NCI-H774 (cell line): ENCODE measurements at regions not wholly inside any gene's neighbourhood (a gene's known extent, or its start where the extent isn't known, plus 50 kb on each side); places are given as distances from the start of the nearest gene placed in this dataset.

Source experiments
- DNase-seq: peaks from one replicate; lab custom pipeline; 2025; lab: John Stamatoyannopoulos, UW

- no peak for DNase-seq
These were observed 556.0 kb downstream of the BNC2 start for GRCh38 chr9:16314476-16314875.

- no peak for DNase-seq
These were observed 554.8 kb downstream of the BNC2 start for GRCh38 chr9:16315720-16316119.

- no peak for DNase-seq
These were observed 554.0 kb downstream of the BNC2 start for GRCh38 chr9:16316456-16316855.

GRCh38 chr9:16316911-16317817 lies 553.3 kb downstream of the BNC2 start:
- no peak for DNase-seq

- no peak for DNase-seq
These were observed 551.9 kb downstream of the BNC2 start for GRCh38 chr9:16318516-16319060.

- DNase-seq, result no peak
These were observed 550.8 kb downstream of the BNC2 start for GRCh38 chr9:16319646-16320045.

- no peak for DNase-seq
These were observed 550.0 kb downstream of the BNC2 start for GRCh38 chr9:16320338-16320902.

GRCh38 chr9:16321461-16322119 lies 548.9 kb downstream of the BNC2 start:
- no peak for DNase-seq

GRCh38 chr9:16322849-16323248 lies 547.6 kb downstream of the BNC2 start:
- no peak for DNase-seq

- DNase-seq, result no peak
These were observed 544.5 kb downstream of the BNC2 start for GRCh38 chr9:16325966-16326365.

- DNase-seq, result no peak
These were observed 542.1 kb downstream of the BNC2 start for GRCh38 chr9:16328349-16328748.

GRCh38 chr9:16329671-16330113 lies 540.8 kb downstream of the BNC2 start:
- no peak for DNase-seq

GRCh38 chr9:16331031-16331430 lies 539.4 kb downstream of the BNC2 start:
- DNase-seq, result no peak

- DNase-seq, result no peak
These were observed 538.9 kb downstream of the BNC2 start for GRCh38 chr9:16331527-16331926.

GRCh38 chr9:16333691-16334090 lies 536.8 kb downstream of the BNC2 start:
- no peak for DNase-seq

GRCh38 chr9:16335788-16336580 lies 534.5 kb downstream of the BNC2 start:
- DNase-seq, result no peak

GRCh38 chr9:16336833-16337232 lies 533.6 kb downstream of the BNC2 start:
- no peak for DNase-seq

- no peak for DNase-seq
These were observed 533.0 kb downstream of the BNC2 start for GRCh38 chr9:16337322-16338029.

- no peak for DNase-seq
These were observed 529.3 kb downstream of the BNC2 start for GRCh38 chr9:16341177-16341576.

- DNase-seq, result no peak
These were observed 528.0 kb downstream of the BNC2 start for GRCh38 chr9:16342246-16343020.
